GM13976 (cell line): ENCODE measurements at regions not wholly inside any gene's neighbourhood (a gene's known extent, or its start where the extent isn't known, plus 50 kb on each side); places are given as distances from the start of the nearest gene placed in this dataset.

Experiments used
- DNase-seq: peaks from one replicate; pipeline ENCODE4 v3.0.0; 2012; ENCODE audit warnings: low spot score
- CTCF ChIP-seq: IDR thresholded peaks from 2 replicates; pipeline ENCODE4 v1.5.1; 2012; ENCODE audit warnings: borderline replicate concordance, mild to moderate bottlenecking; ENCODE audit not compliant: insufficient read depth; ENCODE audit errors: extremely low read depth, missing control alignments, control extremely low read depth
- in situ Hi-C: fragments of 300-500 bp; cut with MboI; formaldehyde crosslinking; loops from one replicate; pipeline ENCODE4 v1.12.0; 2022; ENCODE audit warnings: low sequenced_read_pairs, mixed read lengths, inconsistent platforms; ENCODE audit not compliant: unreplicated experiment

GRCh38 chr13:23947893-23948292 is 50.6 kb upstream of the C1QTNF9B start:
- TF ChIP-seq CTCF, result no peak
- no peak for DNase-seq
- in situ Hi-C loops, result no loop called here

DNA sequence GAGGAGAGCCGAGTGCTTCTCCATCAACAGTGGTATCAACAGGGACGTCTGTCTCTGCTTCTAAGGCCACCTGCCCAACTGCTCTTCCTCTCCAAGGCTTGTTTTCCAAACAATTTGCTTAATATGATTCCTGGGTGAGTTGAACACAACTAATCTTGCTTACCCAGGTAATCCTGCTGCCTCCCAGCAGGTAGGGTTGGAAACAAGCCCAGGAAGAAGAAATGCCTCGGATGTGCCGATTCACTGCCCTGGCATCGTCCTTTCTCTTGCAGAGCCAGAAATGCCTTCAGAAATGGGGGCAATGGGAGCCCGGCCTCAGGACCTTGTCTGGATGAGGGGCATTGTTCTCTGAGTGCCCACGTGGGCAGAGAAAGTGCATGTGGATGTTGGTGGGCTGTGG is 51.9 kb upstream of the C1QTNF9B start:
- in situ Hi-C loops, result no loop called here
- no peak for DNase-seq
- TF ChIP-seq CTCF, result no peak

- in situ Hi-C loops, result no loop called here
Observed at GRCh38 chr13:23949736-23950135, 52.4 kb upstream of the C1QTNF9B start.

GRCh38 chr13:23950736-23951510 is 53.6 kb upstream of the C1QTNF9B start:
- no peak for TF ChIP-seq CTCF
- DNase-seq, result no peak
- in situ Hi-C loops, result no loop called here

More at GRCh38 chr13:23949736-23950135, 52.4 kb upstream of the C1QTNF9B start:
- TF ChIP-seq CTCF, result no peak
- DNase-seq, result no peak

- TF ChIP-seq CTCF, result no peak
- no peak for DNase-seq
- in situ Hi-C loops, result no loop called here
Observed at GRCh38 chr13:23952796-23953195, 55.5 kb upstream of the C1QTNF9B start.

DNA sequence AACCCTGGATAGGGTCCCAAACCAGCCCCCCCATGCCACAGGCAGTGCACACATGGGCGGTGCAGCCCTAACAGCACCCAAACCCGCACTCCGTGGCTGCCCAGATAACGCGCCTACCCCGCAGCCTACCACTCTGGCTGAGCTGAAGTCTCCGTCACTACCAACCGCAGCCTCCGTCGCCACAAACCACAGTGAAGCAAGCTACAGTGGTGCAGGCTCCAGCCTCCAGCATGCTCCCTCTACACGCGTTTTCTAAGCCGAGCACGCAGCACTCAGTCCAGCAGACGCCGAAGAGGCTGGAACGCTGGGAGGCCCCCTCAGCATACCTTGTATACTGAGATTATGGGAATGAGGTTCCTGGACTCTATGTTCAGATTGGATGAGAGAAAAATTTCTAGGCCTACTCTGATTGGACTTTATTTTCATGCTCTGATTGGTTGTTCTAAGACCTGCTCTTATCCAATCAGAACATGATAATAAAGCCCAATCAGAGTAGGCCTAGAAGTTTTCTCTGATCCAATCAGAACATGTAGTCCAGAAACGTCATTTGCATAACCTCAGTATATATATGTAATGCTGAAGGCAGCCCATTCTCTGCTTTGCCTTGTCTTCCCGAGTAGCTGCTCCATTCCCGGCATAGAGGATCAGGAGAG is 56.7 kb upstream of the C1QTNF9B start:
- in situ Hi-C loops, result no loop called here

More for the DNA sequence above, 56.7 kb upstream of the C1QTNF9B start:
- no peak for DNase-seq
- TF ChIP-seq CTCF, result no peak
